ENCODE measurements at regions not wholly inside any gene's neighbourhood (a gene's known extent, or its start where the extent isn't known, plus 50 kb on each side); places are given as distances from the start of the nearest gene placed in this dataset.

- no peak for DNase-seq (ENCODE audit: low spot score)
- in situ Hi-C loops (cut with HindIII; ENCODE audit: low sequenced_read_pairs) = no loop called here
These were observed 118.6 kb upstream of the MYL2 start for GRCh38 chr12:111038941-111039340.

GRCh38 chr12:111038077-111038476 is 117.7 kb upstream of the MYL2 start:
- no peak for DNase-seq (ENCODE audit: low spot score)
- in situ Hi-C loops (cut with HindIII; ENCODE audit: low sequenced_read_pairs) = no loop called here

GRCh38 chr12:111037047-111037446 is 116.7 kb upstream of the MYL2 start:
- no peak for DNase-seq (ENCODE audit: low spot score)
- in situ Hi-C loops (cut with HindIII; ENCODE audit: low sequenced_read_pairs) = no loop called here

- no peak for DNase-seq (ENCODE audit: low spot score)
- in situ Hi-C loops (cut with HindIII; ENCODE audit: low sequenced_read_pairs) = no loop called here
These were observed 115.4 kb upstream of the MYL2 start for GRCh38 chr12:111035578-111036301.

- in situ Hi-C loops (cut with HindIII; ENCODE audit: low sequenced_read_pairs) = no loop called here
- no peak for DNase-seq (ENCODE audit: low spot score)
These were observed 114.7 kb upstream of the MYL2 start for GRCh38 chr12:111034886-111035577.

GRCh38 chr12:111034083-111034885 is 113.9 kb upstream of the MYL2 start, which contains the start of gene CUX2:
Gene CUX2 (plus strand): TSS chr12:111034165.
- no peak for DNase-seq (ENCODE audit: low spot score)
- in situ Hi-C loops (cut with HindIII; ENCODE audit: low sequenced_read_pairs) = no loop called here

GRCh38 chr12:111033281-111034082 is 113.1 kb upstream of the MYL2 start:
- DNase-seq (ENCODE audit: low spot score) = no peak
- in situ Hi-C loops (cut with HindIII; ENCODE audit: low sequenced_read_pairs) = no loop called here

GRCh38 chr12:111032591-111032919 is 112.2 kb upstream of the MYL2 start:
- in situ Hi-C loops (cut with HindIII; ENCODE audit: low sequenced_read_pairs) = no loop called here
- DNase-seq (ENCODE audit: low spot score) = no peak

GRCh38 chr12:111031916-111032590 is 111.7 kb upstream of the MYL2 start:
- no peak for DNase-seq (ENCODE audit: low spot score)
- in situ Hi-C loops (cut with HindIII; ENCODE audit: low sequenced_read_pairs) = no loop called here

- no peak for DNase-seq (ENCODE audit: low spot score)
- in situ Hi-C loops (cut with HindIII; ENCODE audit: low sequenced_read_pairs) = no loop called here
These were observed 110.4 kb upstream of the MYL2 start for GRCh38 chr12:111030800-111031199.

- in situ Hi-C loops (cut with HindIII; ENCODE audit: low sequenced_read_pairs) = no loop called here
- DNase-seq (ENCODE audit: low spot score) = no peak
These were observed 109.4 kb upstream of the MYL2 start for GRCh38 chr12:111029732-111030131.

- in situ Hi-C loops (cut with HindIII; ENCODE audit: low sequenced_read_pairs) = no loop called here
These were observed 108.9 kb upstream of the MYL2 start for GRCh38 chr12:111029305-111029704.

GRCh38 chr12:111028830-111029229 is 108.5 kb upstream of the MYL2 start:
- in situ Hi-C loops (cut with HindIII; ENCODE audit: low sequenced_read_pairs) = no loop called here
- DNase-seq (ENCODE audit: low spot score) = no peak

More at GRCh38 chr12:111029305-111029704, 108.9 kb upstream of the MYL2 start:
- DNase-seq (ENCODE audit: low spot score) = no peak

GRCh38 chr12:111027431-111027830 is 107.1 kb upstream of the MYL2 start:
- no peak for DNase-seq (ENCODE audit: low spot score)
- in situ Hi-C loops (cut with HindIII; ENCODE audit: low sequenced_read_pairs) = no loop called here

- no peak for DNase-seq (ENCODE audit: low spot score)
- in situ Hi-C loops (cut with HindIII; ENCODE audit: low sequenced_read_pairs) = no loop called here
These were observed 105.5 kb upstream of the MYL2 start for GRCh38 chr12:111025792-111026430.

- in situ Hi-C loops (cut with HindIII; ENCODE audit: low sequenced_read_pairs) = no loop called here
- DNase-seq (ENCODE audit: low spot score) = no peak
These were observed 104.9 kb upstream of the MYL2 start for GRCh38 chr12:111025301-111025700.

- in situ Hi-C loops (cut with HindIII; ENCODE audit: low sequenced_read_pairs) = no loop called here
- no peak for DNase-seq (ENCODE audit: low spot score)
These were observed 103.9 kb upstream of the MYL2 start for GRCh38 chr12:111024205-111024801.

- no peak for DNase-seq (ENCODE audit: low spot score)
- in situ Hi-C loops (cut with HindIII; ENCODE audit: low sequenced_read_pairs) = no loop called here
These were observed 102.0 kb upstream of the MYL2 start for GRCh38 chr12:111022386-111022785.

Measured in G401 (cell line).